C4-2B (cell line): ENCODE measurements at regions not wholly inside any gene's neighbourhood (a gene's known extent, or its start where the extent isn't known, plus 50 kb on each side); places are given as distances from the start of the nearest gene placed in this dataset.

Experiments used
- CTCF ChIP-seq: fragments of 450-650 bp; conservative IDR thresholded peaks from 2 replicates; pipeline ENCODE4 v1.5.1; 2017; ENCODE audit warnings: mild to moderate bottlenecking
- ZFX ChIP-seq: fragments of 450-650 bp; IDR thresholded peaks from 2 replicates; pipeline ENCODE4 v1.6.1; 2017

- TF ChIP-seq CTCF: no peak
- TF ChIP-seq ZFX: no peak
Observed at GRCh38 chr1:72462186-72462905, 180.0 kb upstream of the NEGR1 start.
